NCI-H526 (cell line): ENCODE measurements at regions not wholly inside any gene's neighbourhood (a gene's known extent, or its start where the extent isn't known, plus 50 kb on each side); places are given as distances from the start of the nearest gene placed in this dataset.
"Not testable (repeated sequence)": the region's sequence is repeated elsewhere in the genome, so short reads cannot be mapped to it uniquely, and the experiment has no call there.

Source experiments
- DNase-seq, 2 experiments: peaks; one replicate each; lab custom pipeline; 2025; lab: John Stamatoyannopoulos, UW

GRCh38 chr10:37067576-37067975 is 57.8 kb upstream of the ANKRD30A start:
- no peak for DNase-seq

DNA sequence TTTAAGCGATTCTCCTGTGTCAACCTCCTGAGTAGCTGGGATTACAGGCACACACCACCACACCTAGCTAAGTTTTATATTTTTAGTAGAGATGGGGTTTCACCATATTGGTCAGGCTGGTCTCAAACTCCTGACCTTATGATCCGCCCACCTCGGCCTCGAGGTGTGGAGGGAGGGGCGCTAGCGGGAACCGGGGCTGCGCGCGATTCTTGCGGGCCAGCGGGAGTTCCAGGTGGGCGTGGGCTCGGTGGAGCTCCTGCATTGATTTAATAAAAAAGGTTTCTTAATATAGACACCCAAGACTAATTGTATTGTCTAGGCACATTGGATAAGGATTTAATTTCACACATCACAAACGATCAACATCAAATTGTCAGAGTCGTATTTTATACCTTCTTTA is 63.1 kb upstream of the ANKRD30A start:
- not testable (repeated sequence) for DNase-seq

DNA sequence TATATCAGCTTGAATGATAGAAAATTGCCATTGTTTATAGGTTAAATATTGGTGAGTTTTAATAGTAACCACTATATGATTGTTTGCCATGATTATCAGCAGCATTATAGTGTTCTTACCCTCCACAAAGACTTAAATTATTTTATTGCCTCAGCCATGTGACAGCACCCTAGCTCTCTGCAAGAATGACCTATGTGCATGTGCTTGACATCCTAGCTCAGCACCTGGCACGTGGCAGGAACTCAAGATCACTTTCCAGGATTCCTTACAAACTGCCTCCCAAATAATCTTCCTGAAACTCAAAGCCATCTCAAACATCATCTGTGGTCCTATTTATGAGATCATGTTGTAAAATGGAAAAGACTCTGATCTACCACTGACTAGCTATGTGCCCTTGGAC is 68.1 kb upstream of the ANKRD30A start:
- DNase-seq: no peak

DNA sequence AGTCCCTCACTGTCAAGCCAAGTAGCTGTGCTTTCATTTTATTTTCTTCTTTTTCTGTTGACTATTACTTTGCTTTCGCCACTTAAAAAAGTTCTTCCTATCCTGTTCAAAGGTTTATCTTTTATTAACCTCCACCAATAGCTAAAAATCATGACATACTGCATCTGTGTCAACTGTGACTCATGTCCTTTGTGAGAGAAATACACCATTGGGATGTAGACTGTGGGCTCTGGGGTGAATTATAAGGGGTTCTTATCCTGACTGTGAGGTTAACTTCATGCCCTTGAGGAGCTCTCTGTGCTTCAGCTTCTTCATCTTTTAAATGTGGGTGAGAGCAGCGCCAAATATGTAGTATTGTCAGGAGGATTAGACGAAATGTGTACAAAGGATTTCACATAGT is 71.9 kb upstream of the ANKRD30A start:
- no peak for DNase-seq

- not testable (repeated sequence) for DNase-seq
These were observed 75.4 kb upstream of the ANKRD30A start for GRCh38 chr10:37049982-37050381.

GRCh38 chr10:37044319-37044718 is 81.1 kb upstream of the ANKRD30A start:
- not testable (repeated sequence) for DNase-seq

- no peak for DNase-seq
These were observed 89.5 kb upstream of the ANKRD30A start for GRCh38 chr10:37035853-37036252.

- no peak for DNase-seq
These were observed 109.9 kb upstream of the ANKRD30A start for GRCh38 chr10:37015498-37015897.

DNA sequence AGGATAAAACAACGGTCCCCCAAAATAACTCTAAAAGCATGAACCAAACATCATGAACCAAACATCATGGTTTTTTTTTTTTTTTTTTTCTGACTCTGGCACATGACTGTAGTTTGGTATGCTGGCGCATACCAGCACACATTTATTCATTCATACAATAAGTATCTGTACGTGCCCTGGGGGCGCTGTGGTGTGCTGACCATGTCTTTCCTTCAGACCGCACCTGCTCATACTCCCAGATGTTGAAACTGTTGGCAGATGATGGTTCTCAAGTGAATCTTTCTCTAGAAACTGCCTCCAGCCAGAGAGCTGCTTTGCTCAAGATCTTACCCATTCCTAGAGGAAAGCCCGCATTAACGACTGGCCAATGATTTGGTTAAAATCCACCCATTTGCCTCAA is 114.7 kb upstream of the ANKRD30A start:
- no peak for DNase-seq

GRCh38 chr10:37008276-37008675 is 117.1 kb upstream of the ANKRD30A start:
- DNase-seq: not testable (repeated sequence)

GRCh38 chr10:37003126-37003525 is 122.3 kb upstream of the ANKRD30A start:
- no peak for DNase-seq

DNA sequence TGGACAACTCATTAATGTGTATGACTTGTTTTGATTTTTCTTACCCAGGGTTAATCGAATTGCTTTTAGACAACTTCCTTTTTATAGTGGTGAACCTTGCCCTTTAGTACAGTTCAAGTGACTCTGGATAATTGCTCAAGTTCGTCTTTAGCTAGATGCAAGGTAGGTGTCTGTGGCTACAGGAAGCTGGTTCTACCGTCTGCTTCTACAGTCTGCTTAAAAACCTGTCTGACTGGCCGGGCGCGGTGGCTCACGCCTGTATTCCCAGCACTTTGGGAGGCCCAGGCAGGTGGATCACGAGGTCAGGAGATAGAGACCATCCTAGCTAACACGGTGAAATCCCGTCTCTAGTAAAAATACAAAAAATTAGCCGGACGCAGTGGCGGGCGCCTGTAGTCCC is 129.6 kb upstream of the ANKRD30A start:
- not testable (repeated sequence) for DNase-seq

DNA sequence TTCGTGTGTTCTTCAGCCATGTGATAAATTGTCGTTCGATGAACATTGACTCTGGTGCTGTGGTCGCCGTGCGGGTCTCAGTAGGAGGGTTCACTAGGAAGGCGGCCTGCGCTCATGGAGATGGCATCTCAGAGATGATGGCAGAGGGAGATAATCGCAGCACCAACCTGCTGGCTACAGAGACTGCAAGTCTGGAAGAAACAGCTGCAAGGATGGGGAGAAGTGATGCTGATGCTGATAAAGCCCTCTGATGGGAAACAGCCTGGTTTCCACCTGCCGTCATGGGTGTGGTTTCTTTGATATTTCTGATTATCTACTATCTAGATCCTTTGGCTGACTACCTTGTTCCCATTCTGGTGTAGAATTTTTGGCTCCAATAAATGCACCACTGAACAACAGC is 130.5 kb upstream of the ANKRD30A start:
- DNase-seq: no peak

DNA sequence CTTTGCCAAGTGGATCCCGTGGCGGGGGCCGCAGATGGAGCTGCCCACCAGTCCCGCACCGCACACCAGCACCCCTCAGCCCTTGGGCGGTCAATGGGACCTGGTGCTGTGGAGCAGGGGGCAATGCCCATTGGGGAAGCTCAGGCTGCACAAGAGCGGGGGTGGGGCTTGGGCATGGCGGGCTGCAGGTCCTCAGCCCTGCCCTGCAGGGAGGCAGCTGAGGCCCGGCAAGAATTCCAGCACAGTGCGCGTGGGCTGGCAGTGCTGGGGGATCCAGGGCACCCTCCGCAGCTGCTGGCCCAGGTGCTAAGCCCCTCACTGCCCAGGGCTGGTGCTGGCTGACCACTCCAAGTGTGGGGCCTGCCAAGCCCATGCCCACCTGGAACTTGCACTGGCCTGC is 136.2 kb upstream of the ANKRD30A start:
- DNase-seq: no peak

DNA sequence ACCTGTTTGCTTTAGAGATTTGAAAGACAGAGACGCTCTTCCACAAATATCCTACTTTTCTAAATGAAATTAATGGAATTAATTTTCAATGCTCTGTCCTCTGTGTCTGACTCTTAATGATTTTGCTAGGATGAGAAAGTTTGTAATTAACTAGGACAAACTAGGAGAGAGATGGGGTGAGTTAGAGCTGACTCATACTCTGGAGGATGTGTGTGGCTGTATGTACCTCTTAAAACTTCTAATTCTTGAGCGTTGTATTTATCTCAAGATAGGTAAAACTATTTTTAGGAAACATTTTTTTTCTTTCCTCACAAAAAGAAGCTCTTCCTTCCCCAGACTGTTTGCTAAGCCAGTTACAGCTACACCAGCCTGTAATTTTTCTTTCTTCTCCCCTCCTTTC is 178.8 kb upstream of the ANKRD30A start:
- no peak for DNase-seq

- peak in 1 of 2 experiments; percentile 1 for DNase-seq
These were observed 181.9 kb upstream of the ANKRD30A start for GRCh38 chr10:36943544-36943943.

- no peak for DNase-seq
These were observed 182.8 kb upstream of the ANKRD30A start for GRCh38 chr10:36942616-36943015.

- no peak for DNase-seq
These were observed 222.4 kb upstream of the ANKRD30A start for GRCh38 chr10:36903040-36903439.

GRCh38 chr10:36899652-36900051 is 225.7 kb upstream of the ANKRD30A start:
- no peak for DNase-seq

DNA sequence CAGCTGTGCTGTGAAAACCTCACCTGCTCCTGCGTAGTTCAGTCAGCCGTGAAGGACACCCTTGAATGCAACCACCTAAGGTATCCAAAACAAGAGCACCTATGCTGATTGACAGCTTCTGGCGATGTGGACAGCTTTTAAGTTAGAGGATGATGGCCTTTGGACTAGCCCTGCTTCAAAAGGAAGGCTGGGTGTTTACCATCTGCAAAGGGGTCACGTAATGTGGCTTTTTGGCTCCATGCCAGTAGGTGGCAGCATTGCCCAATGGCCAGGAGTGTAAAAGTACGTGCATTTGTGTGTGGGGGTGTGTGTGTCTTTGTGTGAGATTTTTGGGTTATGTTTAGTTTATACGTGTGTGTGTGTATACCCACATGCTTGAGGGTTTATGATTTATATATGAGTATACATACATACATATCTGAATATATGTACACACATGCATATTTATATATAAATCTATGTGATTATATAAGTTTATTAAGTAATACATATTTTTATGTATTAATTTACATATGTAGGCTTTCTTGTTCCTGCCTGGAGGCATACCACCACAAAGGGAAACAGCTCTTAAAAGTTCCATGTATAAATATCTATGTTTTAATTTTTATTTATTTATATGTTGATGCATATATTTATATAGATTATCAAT is 236.3 kb upstream of the ANKRD30A start:
- DNase-seq: peak in 1 of 2 experiments; percentile 56

- no peak for DNase-seq
These were observed 239.0 kb upstream of the ANKRD30A start for GRCh38 chr10:36886303-36886891.

DNA sequence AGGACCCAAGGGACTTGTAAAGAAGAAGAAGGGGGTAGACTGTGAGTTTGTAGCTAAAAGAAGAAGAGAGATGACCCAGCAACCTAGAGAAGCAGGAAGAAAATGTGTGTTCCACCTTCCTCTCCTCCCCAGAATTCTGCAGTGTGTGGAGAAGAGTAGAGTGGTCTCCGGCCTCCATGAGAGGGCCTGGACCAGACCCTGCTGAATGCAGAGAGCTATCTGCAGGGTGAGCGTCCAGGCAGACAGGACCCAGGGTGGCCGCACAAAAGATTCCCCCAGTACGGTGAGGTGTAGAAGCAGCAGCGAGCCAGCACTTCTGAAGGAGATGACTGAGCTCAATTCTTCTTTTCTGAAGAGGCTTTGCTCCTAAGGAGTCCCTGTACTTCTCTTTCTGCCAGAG is 239.7 kb upstream of the ANKRD30A start:
- no peak for DNase-seq

DNA sequence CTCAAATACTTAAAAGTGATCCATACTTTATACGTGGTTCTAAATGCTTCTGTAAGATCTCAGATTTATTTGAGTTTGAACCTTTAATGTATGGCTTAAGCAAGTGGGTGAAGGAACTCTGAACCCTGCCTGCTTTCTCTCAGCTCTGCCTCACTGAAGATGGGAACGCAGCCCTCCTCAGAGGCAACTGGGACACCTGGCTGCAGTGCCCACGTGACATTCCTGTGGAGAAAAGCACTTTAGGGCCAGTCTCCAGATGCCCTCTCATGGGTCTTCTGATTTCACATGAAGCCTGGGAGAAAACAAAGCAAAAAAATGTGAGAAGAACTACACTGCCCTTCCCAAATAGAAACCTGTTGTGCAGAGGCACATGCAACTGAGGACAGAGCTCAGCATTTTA is 242.6 kb upstream of the ANKRD30A start:
- no peak for DNase-seq

DNA sequence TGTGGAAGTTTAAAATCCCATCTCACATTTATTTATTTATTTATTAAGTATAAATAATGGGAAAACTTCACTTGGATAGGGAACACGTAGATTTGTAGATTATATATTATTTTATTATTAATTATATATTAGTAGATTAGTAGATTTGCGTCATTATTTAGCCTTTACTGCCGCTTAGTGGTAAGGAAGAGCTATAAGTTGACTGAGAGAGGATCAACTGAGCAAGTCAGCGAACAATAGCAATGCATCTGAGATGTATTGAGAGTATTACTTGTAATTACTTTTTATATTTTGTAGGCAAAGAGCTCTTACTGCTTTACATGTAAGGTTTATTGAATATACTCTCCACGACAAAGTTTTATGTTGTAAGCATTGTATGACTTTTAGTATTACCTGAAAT is 244.5 kb upstream of the ANKRD30A start:
- DNase-seq: peak in 1 of 2 experiments; percentile 3
